K562 (cell line): ENCODE measurements at regions not wholly inside any gene's neighbourhood (a gene's known extent, or its start where the extent isn't known, plus 50 kb on each side); places are given as distances from the start of the nearest gene placed in this dataset.

Source experiments
- ATAC-seq: fragments of 200-7000 bp; cut with Tn5 transposase; 3 replicates; pipeline ENCODE4 v1.9.1; 2020; ENCODE audit warnings: moderate library complexity
- BruUV-seq: library from RNA; stranded (reverse); fragments of 400-500 nt; replicated peaks from 2 replicates; lab custom pipeline; 2021; lab: Mats Ljungman, UMichigan
- CTCF ChIA-PET: fragments of 300-600 bp; formaldehyde crosslinking; extraction: SDS; loops from one replicate; lab custom pipeline; 2021; ENCODE audit warnings: low intra/inter-chr PET ratio; lab: Yijun Ruan, JAX
- POLR2A ChIA-PET: fragments of 300-600, 350-650 bp; sonication (Branson Sonifier 250); formaldehyde crosslinking; extraction: SDS; loops from one replicate; lab custom pipeline; 2021; ENCODE audit warnings: antibody characterized with exemption, inconsistent platforms; lab: Yijun Ruan, JAX
- DNase-seq, 4 experiments: peaks; one replicate each; pipeline versions ENCODE4 v3.0.0 to v3.0.0-alpha.2; 2011 to 2018; ENCODE audit warnings: low spot score in 3 of 4, mixed read lengths in 3 of 4; ENCODE audit errors: extremely low read depth in 1 of 4
- FAIRE-seq: peaks from 2 replicates; lab custom pipeline; 2011; peaks lifted over from hg19 to GRCh38; lab: Jason Lieb, UNC
- H2AFZ ChIP-seq: 2 replicates; pipeline ENCODE4 v1.6.0; 2011; ENCODE audit warnings: low read depth, low read length, control low read depth, inconsistent platforms
- H3K27ac ChIP-seq: fragments of 200-600 bp; 3 replicates; pipeline ENCODE4 v1.8.0; 2011; ENCODE audit warnings: low read depth, mild to moderate bottlenecking, control low read depth, inconsistent platforms, low read length, moderate library complexity, mixed read lengths; ENCODE audit errors: extremely low read depth
- H3K27me3 ChIP-seq, 2 experiments: fragments of 300-600 bp in 1 of 2; 2 replicates in 1 of 2; 3 replicates in 1 of 2; pipeline versions ENCODE4 v1.6.0 to v1.8.0; 2011; ENCODE audit warnings: inconsistent platforms in 2 of 2, low read length in 2 of 2, mild to moderate bottlenecking in 1 of 2, mixed read lengths in 1 of 2, moderate library complexity in 1 of 2; ENCODE audit not compliant: control insufficient read depth in 2 of 2, insufficient read depth in 2 of 2
- H3K36me3 ChIP-seq: fragments of 300-600 bp; 3 replicates; pipeline ENCODE4 v1.8.0; 2011; ENCODE audit warnings: mild to moderate bottlenecking, low read length, inconsistent platforms; ENCODE audit not compliant: control insufficient read depth, insufficient read depth
- H3K4me1 ChIP-seq, 2 experiments: fragments of 200-600 bp in 1 of 2; replicated peaks in 1 of 2; 2 replicates in 1 of 2; 3 replicates in 1 of 2; pipeline versions ENCODE4 v1.5.1 to v1.8.0; 2011; ENCODE audit warnings: inconsistent platforms in 2 of 2, low read length in 2 of 2, mild to moderate bottlenecking in 1 of 2, mixed read lengths in 1 of 2, moderate library complexity in 1 of 2; ENCODE audit not compliant: control insufficient read depth in 2 of 2, insufficient read depth in 2 of 2
- H3K4me2 ChIP-seq: 2 replicates; pipeline ENCODE4 v1.6.1; 2011; ENCODE audit warnings: low read length, control low read depth, inconsistent platforms, mixed read lengths; ENCODE audit not compliant: insufficient read depth
- H3K4me3 ChIP-seq: fragments of 200-600 bp; sonication (generic), shearing (Covaris generic); 2 replicates; pipeline ENCODE4 v1.5.1; 2016; ENCODE audit warnings: control low read depth, inconsistent platforms
- H3K79me2 ChIP-seq: fragments of 200-600 bp; 3 replicates; pipeline ENCODE4 v1.8.0; 2011; ENCODE audit warnings: low read length, inconsistent platforms; ENCODE audit not compliant: control insufficient read depth, insufficient read depth
- H3K9ac ChIP-seq, 2 experiments: 2 replicates each; pipeline versions ENCODE4 v1.6.0 to v1.6.1; 2011; ENCODE audit warnings: low read depth in 2 of 2, low read length in 2 of 2, control low read depth in 1 of 2, inconsistent platforms in 1 of 2, mild to moderate bottlenecking in 1 of 2, mixed read lengths in 1 of 2; ENCODE audit not compliant: insufficient read depth in 1 of 2
- H3K9me1 ChIP-seq: one replicate; pipeline ENCODE4 v1.6.0; 2011; ENCODE audit warnings: inconsistent platforms, mild to moderate bottlenecking, low read length, moderate library complexity; ENCODE audit not compliant: control insufficient read depth, insufficient read depth
- H3K9me3 ChIP-seq: replicated peaks from 2 replicates; pipeline ENCODE4 v1.5.1; 2011; ENCODE audit warnings: low read depth, low read length, inconsistent platforms; ENCODE audit not compliant: control insufficient read depth, insufficient read depth
- H4K20me1 ChIP-seq: replicated peaks from 2 replicates; pipeline ENCODE4 v1.6.1; 2011; ENCODE audit warnings: low read length, inconsistent platforms, mixed read lengths; ENCODE audit not compliant: control insufficient read depth, insufficient read depth
- ARHGAP35 ChIP-seq: fragments of 450-650 bp; IDR thresholded peaks from 2 replicates; pipeline ENCODE4 v1.6.1; 2018; ENCODE audit not compliant: partially characterized antibody
- BRD4 ChIP-seq: fragments of 200-600 bp; sonication (generic); IDR thresholded peaks from 2 replicates; pipeline ENCODE4 v1.6.1; 2017; ENCODE audit warnings: inconsistent platforms
- CBFA2T3 ChIP-seq: fragments of 450-650 bp; IDR thresholded peaks from 2 replicates; pipeline ENCODE4 v1.6.1; 2017
- CEBPG ChIP-seq, 3 experiments: fragments of 200-800 bp in 1 of 3; sonication (Bioruptor generic) in 1 of 3; sonication (generic) in 1 of 3; formaldehyde crosslinking in 1 of 3; IDR thresholded peaks in 2 of 3; conservative IDR thresholded peaks in 1 of 3; 2 replicates each; pipeline versions ENCODE4 v1.6.1 to v1.8.0; 2016 to 2022; ENCODE audit warnings: missing compliant biosample characterization in 2 of 3, missing genetic modification characterization in 2 of 3, mild to moderate bottlenecking in 1 of 3, missing genetic modification reagents in 1 of 3
- KAT8 ChIP-seq: fragments of 450-650 bp; IDR thresholded peaks from 2 replicates; pipeline ENCODE4 v1.6.1; 2016; ENCODE audit warnings: low read depth, mild to moderate bottlenecking
- NFIC ChIP-seq: fragments of 450-650 bp; IDR thresholded peaks from 2 replicates; pipeline ENCODE4 v1.6.1; 2017; ENCODE audit warnings: mild to moderate bottlenecking, inconsistent platforms
- NR2F6 ChIP-seq: fragments of 450-650 bp; formaldehyde crosslinking; IDR thresholded peaks from 2 replicates; pipeline ENCODE4 v1.4.0; 2020; ENCODE audit warnings: mild to moderate bottlenecking
- PCBP1 ChIP-seq: fragments of 200-400 bp; formaldehyde crosslinking; IDR thresholded peaks from 2 replicates; pipeline ENCODE4 v1.6.1; 2018; ENCODE audit warnings: mild to moderate bottlenecking, low read depth, low read length; ENCODE audit not compliant: poor library complexity, severe bottlenecking
- POLR2B ChIP-seq: fragments of 450-650 bp; IDR thresholded peaks from 2 replicates; pipeline ENCODE4 v1.6.1; 2018; ENCODE audit warnings: low read depth; ENCODE audit not compliant: partially characterized antibody
- RBM22 ChIP-seq: fragments of 200-400 bp; formaldehyde crosslinking; IDR thresholded peaks from 2 replicates; pipeline ENCODE4 v1.6.1; 2018; ENCODE audit warnings: low read length, low read depth; ENCODE audit not compliant: poor library complexity, severe bottlenecking
- ZBTB43 ChIP-seq: sonication (generic); formaldehyde crosslinking; IDR thresholded peaks from 2 replicates; pipeline ENCODE4 v1.8.0; 2023; ENCODE audit warnings: mild to moderate bottlenecking, missing genetic modification reagents
- ZNF778 ChIP-seq: fragments of 450-650 bp; formaldehyde crosslinking; IDR thresholded peaks from 2 replicates; pipeline ENCODE4 v1.4.0; 2020; ENCODE audit warnings: mild to moderate bottlenecking, moderate library complexity
- WGBS: fragments of 100-300 bp; shearing (Covaris generic); methylation state at CpG from one replicate; pipeline ENCODE4 v1.1.6; 2016; ENCODE audit warnings: low coverage, mixed read lengths; ENCODE audit not compliant: insufficient coverage; ENCODE audit errors: missing lambda C conversion rate; 5-methylcytosine and 5-hydroxymethylcytosine counted together
- in situ Hi-C: fragments of 300-500 bp; cut with MboI; formaldehyde crosslinking; loops from 4 replicates; pipeline ENCODE4 v1.15.0; 2018; ENCODE audit warnings: inconsistent platforms, mixed read lengths
- intact Hi-C: fragments of 100-400 bp; cut with micrococcal nuclease; formaldehyde crosslinking; loops from 2 replicates; pipeline ENCODE4 v1.14.2; 2022

- in situ Hi-C loops = no loop called here
- no peaks in the 10 kb centered on the region for H3K9me3 ChIP-seq
- H4K20me1 ChIP-seq = no peaks in the 10 kb centered on the region
- FAIRE-seq (no peak), DNase-seq (no peak), ATAC-seq (no peak)
- H3K9me1 ChIP-seq = no peaks in the 10 kb centered on the region
- no peaks in the 10 kb centered on the region for H3K79me2 ChIP-seq
- no peak overlapping the region for H3K4me2 ChIP-seq
- WGBS = 0% methylated on average over 1 of the region's 1 CpG
- CTCF ChIA-PET = no interaction called here
- no peaks in the 10 kb centered on the region for H3K27me3 ChIP-seq
- H3K4me3 ChIP-seq = no peak overlapping the region
- no peaks in the 10 kb centered on the region for H3K4me1 ChIP-seq
- H3K9ac ChIP-seq = no peak overlapping the region
- no TSS peak for BruUV-seq
- intact Hi-C loops = no loop called here
- POLR2A ChIA-PET = no interaction called here
- TF ChIP-seq CBFA2T3 (no peak), RBM22 (no peak), ARHGAP35 (no peak), ZBTB43 (CRISPR knock-in tag) (no peak), POLR2B (no peak), NR2F6 (CRISPR knock-in tag) (no peak), ZNF778 (CRISPR knock-in tag) (no peak), BRD4 (no peak), NFIC (no peak), KAT8 (no peak), CEBPG (CRISPR knock-in tag; IDR thresholded peaks at IDR 0.05) (no peak), CEBPG (tag; conservative IDR thresholded peaks at IDR 0.05 in 1 of 2, IDR thresholded peaks at IDR 0.05 in 1 of 2) (no peak), PCBP1 (no peak)
- TF ChIP-seq, all 486 proteins: peak for 0
- Histone ChIP-seq H3K27ac (no peak overlapping the region), H2AFZ (no peak overlapping the region), H3K36me3 (no peaks in the 10 kb centered on the region)
Measured at GRCh38 chr11:79575701-79576100, 134.9 kb upstream of the TENM4 start.
